ENCODE measurements at regions not wholly inside any gene's neighbourhood (a gene's known extent, or its start where the extent isn't known, plus 50 kb on each side); places are given as distances from the start of the nearest gene placed in this dataset.

DNA sequence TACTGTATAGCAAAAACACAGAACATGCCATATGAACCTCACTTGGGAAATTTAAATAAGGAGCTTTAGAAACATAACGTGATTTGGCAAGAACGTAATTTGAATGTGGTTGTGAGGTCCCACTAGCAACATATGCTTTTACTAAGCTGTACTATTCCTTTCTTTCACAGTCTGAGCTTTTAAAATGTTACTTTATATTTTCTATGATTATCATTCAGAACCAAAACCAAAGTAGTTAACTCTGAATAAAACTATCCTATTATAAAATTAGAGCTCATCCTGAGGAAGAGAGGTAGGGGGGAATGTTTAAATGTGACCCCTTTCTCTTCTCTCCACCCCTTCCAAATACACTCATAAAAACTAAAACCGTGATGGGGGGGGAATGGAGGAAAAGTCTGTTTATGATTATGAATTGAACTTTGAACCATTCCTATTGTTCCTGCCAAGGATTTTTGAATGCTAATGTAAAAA lies 435.7 kb downstream of the NFIB start:
- 82 to 87% methylated on average over 3 of the region's 3 CpGs for WGBS, 2 donors
- H3K4me3 ChIP-seq (replicated peaks in 1 of 3): no peak overlapping the region
- DNase-seq: no peak
- H3K4me1 ChIP-seq: no peaks in the 10 kb centered on the region
- intact Hi-C loops (cut with DNase I): no loop called here
- H3K27ac ChIP-seq: no peak overlapping the region
- no peaks in the 10 kb centered on the region for H3K36me3 ChIP-seq
- no peaks in the 10 kb centered on the region for H3K27me3 ChIP-seq
- TF ChIP-seq CTCF (IDR thresholded peaks at IDR 0.05) (no peak), POLR2A (IDR thresholded peaks at IDR 0.05) (no peak)
- H3K9me3 ChIP-seq: no peaks in the 10 kb centered on the region

DNA sequence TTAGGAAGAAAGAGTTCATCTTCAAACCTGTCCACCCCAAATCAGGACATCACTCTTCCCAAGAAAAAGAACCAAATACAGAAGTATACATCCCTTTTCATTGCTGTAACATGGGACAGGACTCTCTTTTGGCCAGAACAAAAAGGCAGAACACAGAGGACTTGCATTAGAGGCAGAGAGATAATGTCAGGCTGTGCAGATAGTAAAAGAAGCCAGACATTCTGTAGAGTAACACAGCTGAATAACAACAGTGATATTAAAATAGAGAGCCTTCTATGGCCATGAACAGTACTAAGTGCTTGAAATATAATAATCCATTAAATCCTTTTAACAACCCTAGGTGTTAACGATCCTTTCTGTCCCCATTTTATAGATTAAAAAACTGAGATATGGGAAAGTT lies 437.2 kb downstream of the NFIB start:
- Histone ChIP-seq H3K27ac (no peak overlapping the region), H3K9me3 (no peaks in the 10 kb centered on the region), H3K4me3 (replicated peaks in 1 of 3) (no peak overlapping the region), H3K27me3 (no peaks in the 10 kb centered on the region), H3K4me1 (no peaks in the 10 kb centered on the region), H3K36me3 (no peaks in the 10 kb centered on the region)
- no peak for DNase-seq
- WGBS, 2 donors: 94 to 100% methylated on average over 1 of the region's 1 CpG
- TF ChIP-seq POLR2A (IDR thresholded peaks at IDR 0.05): no peak
- no peak for TF ChIP-seq CTCF (IDR thresholded peaks at IDR 0.05)
- intact Hi-C loops (cut with DNase I): no loop called here

- no peak for TF ChIP-seq POLR2A (IDR thresholded peaks at IDR 0.05)
- WGBS, 2 donors: 93 to 94% methylated on average over 3 of the region's 3 CpGs
- intact Hi-C loops (cut with DNase I): no loop called here
- Histone ChIP-seq H3K27ac (no peak overlapping the region), H3K4me1 (no peaks in the 10 kb centered on the region), H3K27me3 (no peaks in the 10 kb centered on the region), H3K4me3 (replicated peaks in 1 of 3) (no peak overlapping the region), H3K36me3 (no peaks in the 10 kb centered on the region), H3K9me3 (no peaks in the 10 kb centered on the region)
- DNase-seq: no peak
Measured at GRCh38 chr9:13873203-13873602, 440.7 kb downstream of the NFIB start.

- H3K9me3 ChIP-seq: no peaks in the 10 kb centered on the region
- TF ChIP-seq CTCF (IDR thresholded peaks at IDR 0.05) (no peak), POLR2A (IDR thresholded peaks at IDR 0.05) (no peak)
- DNase-seq: no peak
- 94 to 95% methylated on average over 4 of the region's 4 CpGs for WGBS, 2 donors
- no peak overlapping the region for H3K27ac ChIP-seq
- H3K27me3 ChIP-seq: no peaks in the 10 kb centered on the region
- no peak overlapping the region for H3K4me3 ChIP-seq (replicated peaks in 1 of 3)
- intact Hi-C loops (cut with DNase I): no loop called here
- no peaks in the 10 kb centered on the region for H3K36me3 ChIP-seq
- H3K4me1 ChIP-seq: no peaks in the 10 kb centered on the region
Measured at GRCh38 chr9:13868336-13868735, 445.6 kb downstream of the NFIB start.

- no peaks in the 10 kb centered on the region for H3K36me3 ChIP-seq
- H3K9me3 ChIP-seq: no peaks in the 10 kb centered on the region
- no peaks in the 10 kb centered on the region for H3K4me1 ChIP-seq
- whole genome bisulfite sequencing, 2 donors: 80 to 89% methylated on average over 1 of the region's 1 CpG
- H3K27ac ChIP-seq: no peak overlapping the region
- no peak for DNase-seq
- H3K4me3 ChIP-seq (replicated peaks in 1 of 3): no peak overlapping the region
- no peak for TF ChIP-seq POLR2A (IDR thresholded peaks at IDR 0.05)
- no peak for TF ChIP-seq CTCF (IDR thresholded peaks at IDR 0.05)
- H3K27me3 ChIP-seq: no peaks in the 10 kb centered on the region
- intact Hi-C loops (cut with DNase I): no loop called here
Measured at GRCh38 chr9:13865869-13866268, 448.1 kb downstream of the NFIB start.

GRCh38 chr9:13863112-13863511 lies 450.8 kb downstream of the NFIB start:
- DNase-seq: peak; percentile 4 to 12
- 43 to 78% methylated on average over 1 of the region's 1 CpG for WGBS, 2 donors
- TF ChIP-seq CTCF (IDR thresholded peaks at IDR 0.05) (no peak), POLR2A (IDR thresholded peaks at IDR 0.05) (no peak)
- Histone ChIP-seq H3K27me3 (no peaks in the 10 kb centered on the region), H3K4me3 (replicated peaks in 1 of 3) (no peak overlapping the region), H3K36me3 (no peaks in the 10 kb centered on the region), H3K9me3 (no peaks in the 10 kb centered on the region), H3K4me1 (peaks cover 0 to 3% of the 10 kb centered on the region in 2 donors), H3K27ac (no peak overlapping the region)
- intact Hi-C loops (cut with DNase I): no loop called here

Data from thyroid gland (tissue), 4 donors.